Kidney (tissue), 13 donors: ENCODE measurements at regions not wholly inside any gene's neighbourhood (a gene's known extent, or its start where the extent isn't known, plus 50 kb on each side); places are given as distances from the start of the nearest gene placed in this dataset.

ENCODE experiments used
- DNase-seq, 5 donors: peaks; one replicate each; pipeline ENCODE4 v3.0.0-alpha.2; 2013 to 2020
- FAIRE-seq: peaks from 2 replicates; lab custom pipeline; 2012; peaks lifted over from hg19 to GRCh38; lab: Jason Lieb, UNC
- H3K27ac ChIP-seq, 2 donors: one replicate each; pipeline ENCODE4 v1.7.0; 2013; ENCODE audit warnings: low read depth in 2 of 2, low read length in 2 of 2, inconsistent platforms in 1 of 2
- H3K27me3 ChIP-seq: one replicate; pipeline ENCODE4 v1.7.1; 2013; ENCODE audit warnings: low read length, inconsistent platforms; ENCODE audit not compliant: control insufficient read depth, insufficient read depth
- H3K36me3 ChIP-seq, 3 donors: one replicate each; pipeline versions ENCODE4 v1.7.0 to v1.7.1; 2013; ENCODE audit warnings: low read length in 3 of 3, control low read depth in 1 of 3, inconsistent platforms in 1 of 3; ENCODE audit not compliant: insufficient read depth in 3 of 3, control insufficient read depth in 2 of 3
- H3K4me1 ChIP-seq, 3 donors: one replicate each; pipeline versions ENCODE4 v1.7.0 to v1.7.1; 2013; ENCODE audit warnings: low read length in 3 of 3, inconsistent platforms in 1 of 3, low read depth in 1 of 3; ENCODE audit not compliant: control insufficient read depth in 2 of 3, insufficient read depth in 2 of 3
- H3K4me3 ChIP-seq, 3 donors: one replicate each; pipeline versions ENCODE4 v1.7.0 to v1.8.1; 2013; ENCODE audit warnings: low read length in 3 of 3, control low read depth in 1 of 3, inconsistent platforms in 1 of 3
- H3K9ac ChIP-seq, 3 donors: one replicate each; pipeline versions ENCODE4 v1.7.0 to v1.7.1; 2013; ENCODE audit warnings: low read length in 3 of 3, control low read depth in 1 of 3, inconsistent platforms in 1 of 3
- H3K9me3 ChIP-seq, 3 donors: one replicate each; pipeline versions ENCODE4 v1.7.0 to v1.7.1; 2013; ENCODE audit warnings: low read length in 3 of 3, control low read depth in 1 of 3, inconsistent platforms in 1 of 3; ENCODE audit not compliant: control insufficient read depth in 2 of 3, insufficient read depth in 1 of 3
- CTCF ChIP-seq: IDR thresholded peaks from 3 replicates; pipeline ENCODE4 v1.5.1; 2012; ENCODE audit warnings: mild to moderate bottlenecking, moderate library complexity, borderline replicate concordance; ENCODE audit not compliant: insufficient read depth; ENCODE audit errors: extremely low read depth
- intact Hi-C: fragments of 100-400 bp; cut with DNase I; formaldehyde crosslinking; loops from one replicate; pipeline ENCODE4 v1.11.1; 2022
- donor health status: control.
- donor health status: control.
- donor health status: control.
- donor health status: control.
- donor health status: control.
- donor health status: DM: yes; HTN: yes; CAD: no.
- donor health status: Normal renal cell carcinoma (clear cell type).

- H3K36me3 ChIP-seq = no peaks in the 10 kb centered on the region
- no peak for FAIRE-seq
- intact Hi-C loops = no loop called here
- no peaks in the 10 kb centered on the region for H3K9me3 ChIP-seq
- no peak overlapping the region for H3K27ac ChIP-seq
- H3K4me3 ChIP-seq = no peak overlapping the region
- no peak for DNase-seq
- H3K27me3 ChIP-seq = no peaks in the 10 kb centered on the region
- no peak for TF ChIP-seq CTCF
- H3K4me1 ChIP-seq = no peaks in the 10 kb centered on the region
- no peak overlapping the region for H3K9ac ChIP-seq
Observed at GRCh38 chr3:162421721-162422120, 925.1 kb downstream of the OTOL1 start.

DNA sequence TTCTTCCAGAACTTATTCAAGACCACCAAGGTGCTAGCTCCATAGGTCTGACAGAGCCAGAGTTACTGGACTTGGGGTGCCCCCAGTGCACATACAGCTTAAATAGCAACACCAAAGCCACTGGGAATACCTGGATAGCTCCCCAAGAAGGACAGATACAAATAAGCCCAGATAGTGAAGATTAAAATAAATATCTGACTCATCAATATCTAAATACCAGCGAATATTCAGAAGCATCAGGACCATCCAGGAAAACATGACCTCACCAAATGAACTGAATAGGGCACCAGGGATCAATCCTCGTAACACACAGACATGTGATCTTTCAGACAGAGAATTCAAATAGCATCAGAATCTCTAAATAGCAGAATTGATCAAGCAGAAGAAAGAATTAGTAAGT, 931.6 kb downstream of the OTOL1 start:
- no peaks in the 10 kb centered on the region for H3K36me3 ChIP-seq
- intact Hi-C loops = no loop called here
- no peak for DNase-seq
- no peak overlapping the region for H3K27ac ChIP-seq
- no peak overlapping the region for H3K4me3 ChIP-seq
- H3K4me1 ChIP-seq = no peaks in the 10 kb centered on the region
- H3K9ac ChIP-seq = no peak overlapping the region
- no peak for TF ChIP-seq CTCF
- no peaks in the 10 kb centered on the region for H3K9me3 ChIP-seq
- FAIRE-seq = no peak
- no peaks in the 10 kb centered on the region for H3K27me3 ChIP-seq

- DNase-seq = no peak
Observed at GRCh38 chr3:162435750-162436149, 939.1 kb downstream of the OTOL1 start.

More at GRCh38 chr3:162435750-162436149, 939.1 kb downstream of the OTOL1 start:
- Histone ChIP-seq H3K36me3 (no peaks in the 10 kb centered on the region), H3K4me3 (no peak overlapping the region), H3K27me3 (no peaks in the 10 kb centered on the region), H3K9me3 (no peaks in the 10 kb centered on the region), H3K4me1 (no peaks in the 10 kb centered on the region), H3K27ac (no peak overlapping the region), H3K9ac (no peak overlapping the region)
- no peak for FAIRE-seq
- intact Hi-C loops = no loop called here
- TF ChIP-seq CTCF = no peak
